ENCODE measurements at regions not wholly inside any gene's neighbourhood (a gene's known extent, or its start where the extent isn't known, plus 50 kb on each side); places are given as distances from the start of the nearest gene placed in this dataset.

DNA sequence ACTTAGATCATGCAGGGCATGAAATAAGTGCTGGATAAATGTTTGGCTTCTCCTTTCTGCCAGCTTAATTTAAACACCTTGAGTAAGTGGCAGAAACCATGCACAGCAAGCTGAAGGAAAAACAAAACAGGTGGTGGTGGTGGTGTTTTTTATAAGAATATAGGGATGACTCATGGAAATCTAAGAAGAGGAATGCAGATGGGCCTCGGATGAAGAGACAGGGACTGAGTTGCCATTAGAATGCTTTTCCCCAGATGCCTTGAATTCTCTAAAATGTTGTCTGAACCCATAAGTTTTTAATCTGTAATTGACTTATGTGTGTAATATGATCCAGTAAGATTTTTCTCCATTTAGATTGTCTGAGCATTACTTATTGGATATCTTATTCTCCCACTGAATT is 93.1 kb upstream of the ZDHHC17 start:
- TF ChIP-seq POLR2A (IDR thresholded peaks at IDR 0.05), result no peak
- no peak for TF ChIP-seq CTCF (IDR thresholded peaks at IDR 0.05)
